GM21717 (cell line): ENCODE measurements at regions not wholly inside any gene's neighbourhood (a gene's known extent, or its start where the extent isn't known, plus 50 kb on each side); places are given as distances from the start of the nearest gene placed in this dataset.
"Not testable (repeated sequence)": the region's sequence is repeated elsewhere in the genome, so short reads cannot be mapped to it uniquely, and the experiment has no call there.

ENCODE experiments used
- ATAC-seq: cut with Tn5 transposase; IDR thresholded peaks from one replicate; pipeline ENCODE4 v1.9.1; 2021; ENCODE audit warnings: mild to moderate bottlenecking, moderate library complexity; ENCODE audit not compliant: unreplicated experiment

- ATAC-seq, result no peak
These were observed 295.7 kb downstream of the ADGRD1 start for GRCh38 chr12:131249246-131250027.

- ATAC-seq, result no peak
These were observed 296.6 kb downstream of the ADGRD1 start for GRCh38 chr12:131250028-131250950.

- no peak for ATAC-seq
These were observed 297.2 kb downstream of the ADGRD1 start for GRCh38 chr12:131250951-131251315.

- ATAC-seq, result no peak
These were observed 297.8 kb downstream of the ADGRD1 start for GRCh38 chr12:131251336-131252101.

GRCh38 chr12:131253376-131254026 is 299.8 kb downstream of the ADGRD1 start:
- no peak for ATAC-seq

- no peak for ATAC-seq
These were observed 300.7 kb downstream of the ADGRD1 start for GRCh38 chr12:131254374-131254773.

GRCh38 chr12:131258398-131258797 is 304.7 kb downstream of the ADGRD1 start:
- no peak for ATAC-seq

- ATAC-seq, result no peak
These were observed 306.7 kb downstream of the ADGRD1 start for GRCh38 chr12:131260251-131260905.

GRCh38 chr12:131260954-131261353 is 307.2 kb downstream of the ADGRD1 start:
- no peak for ATAC-seq

GRCh38 chr12:131261906-131262305 is 308.2 kb downstream of the ADGRD1 start:
- ATAC-seq, result no peak

- ATAC-seq, result no peak
These were observed 309.9 kb downstream of the ADGRD1 start for GRCh38 chr12:131263626-131264025.

- ATAC-seq, result no peak
These were observed 310.9 kb downstream of the ADGRD1 start for GRCh38 chr12:131264635-131265034.

- no peak for ATAC-seq
These were observed 313.1 kb downstream of the ADGRD1 start for GRCh38 chr12:131266591-131267467.

GRCh38 chr12:131267576-131267975 is 313.9 kb downstream of the ADGRD1 start:
- no peak for ATAC-seq

- ATAC-seq, result not testable (repeated sequence)
These were observed 314.4 kb downstream of the ADGRD1 start for GRCh38 chr12:131268123-131268522.

GRCh38 chr12:131268571-131268970 is 314.9 kb downstream of the ADGRD1 start:
- ATAC-seq, result not testable (repeated sequence)

GRCh38 chr12:131269551-131269950 is 315.8 kb downstream of the ADGRD1 start:
- no peak for ATAC-seq

- ATAC-seq, result not testable (repeated sequence)
These were observed 316.3 kb downstream of the ADGRD1 start for GRCh38 chr12:131269977-131270376.

GRCh38 chr12:131271724-131272123 is 318.0 kb downstream of the ADGRD1 start:
- no peak for ATAC-seq
